Gastrocnemius medialis (tissue), 4 donors: ENCODE measurements at regions not wholly inside any gene's neighbourhood (a gene's known extent, or its start where the extent isn't known, plus 50 kb on each side); places are given as distances from the start of the nearest gene placed in this dataset.

ENCODE experiments used
- POLR2A ChIP-seq, 2 donors: fragments of 450-650 bp; IDR thresholded peaks; one replicate each; pipeline ENCODE4 v1.6.1; 2017; ENCODE audit warnings: antibody characterized with exemption in 2 of 2, mild to moderate bottlenecking in 2 of 2, moderate library complexity in 2 of 2
- TF ChIP-seq, protein P1 (sequence below), 5 experiments: fragments of 450-650 bp in 3 of 5; fragments of 200-600 bp in 2 of 5; sonication (generic) in 2 of 5; IDR thresholded peaks in 4 of 5; conservative IDR thresholded peaks in 1 of 5; 1 replicate in 4 of 5; 2 replicates in 1 of 5; pipeline ENCODE4 v1.5.1; 2016 to 2019; ENCODE audit warnings: antibody characterized with exemption in 5 of 5, mild to moderate bottlenecking in 3 of 5, moderate library complexity in 3 of 5

DNA sequence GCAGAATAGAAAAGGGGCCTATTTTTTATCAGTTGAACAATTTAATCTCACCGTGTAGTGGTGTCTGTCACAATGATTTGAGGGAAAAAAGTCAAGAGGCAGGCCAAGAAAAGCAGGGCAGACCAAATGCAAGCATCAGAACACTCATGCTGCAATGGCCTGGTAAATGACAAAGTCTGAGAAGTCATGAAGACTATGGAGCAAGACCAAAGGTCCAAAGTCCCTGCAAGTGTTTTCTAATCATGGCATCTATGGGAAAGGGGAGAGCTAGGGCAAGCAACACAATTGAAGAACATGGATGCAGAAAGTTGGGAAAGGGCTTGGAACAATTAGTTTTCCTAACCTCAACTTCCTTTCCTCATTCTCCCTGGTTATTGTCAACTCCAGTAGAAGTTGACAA is 147.7 kb upstream of the TLL1 start:
- TF ChIP-seq POLR2A (IDR thresholded peaks at IDR 0.05) = no peak
- TF ChIP-seq, protein P1, sequence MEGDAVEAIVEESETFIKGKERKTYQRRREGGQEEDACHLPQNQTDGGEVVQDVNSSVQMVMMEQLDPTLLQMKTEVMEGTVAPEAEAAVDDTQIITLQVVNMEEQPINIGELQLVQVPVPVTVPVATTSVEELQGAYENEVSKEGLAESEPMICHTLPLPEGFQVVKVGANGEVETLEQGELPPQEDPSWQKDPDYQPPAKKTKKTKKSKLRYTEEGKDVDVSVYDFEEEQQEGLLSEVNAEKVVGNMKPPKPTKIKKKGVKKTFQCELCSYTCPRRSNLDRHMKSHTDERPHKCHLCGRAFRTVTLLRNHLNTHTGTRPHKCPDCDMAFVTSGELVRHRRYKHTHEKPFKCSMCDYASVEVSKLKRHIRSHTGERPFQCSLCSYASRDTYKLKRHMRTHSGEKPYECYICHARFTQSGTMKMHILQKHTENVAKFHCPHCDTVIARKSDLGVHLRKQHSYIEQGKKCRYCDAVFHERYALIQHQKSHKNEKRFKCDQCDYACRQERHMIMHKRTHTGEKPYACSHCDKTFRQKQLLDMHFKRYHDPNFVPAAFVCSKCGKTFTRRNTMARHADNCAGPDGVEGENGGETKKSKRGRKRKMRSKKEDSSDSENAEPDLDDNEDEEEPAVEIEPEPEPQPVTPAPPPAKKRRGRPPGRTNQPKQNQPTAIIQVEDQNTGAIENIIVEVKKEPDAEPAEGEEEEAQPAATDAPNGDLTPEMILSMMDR (IDR thresholded peaks at IDR 0.05 in 4 of 5, conservative IDR thresholded peaks at IDR 0.05 in 1 of 5) = no peak
